ENCODE measurements at regions not wholly inside any gene's neighbourhood (a gene's known extent, or its start where the extent isn't known, plus 50 kb on each side); places are given as distances from the start of the nearest gene placed in this dataset.

DNA sequence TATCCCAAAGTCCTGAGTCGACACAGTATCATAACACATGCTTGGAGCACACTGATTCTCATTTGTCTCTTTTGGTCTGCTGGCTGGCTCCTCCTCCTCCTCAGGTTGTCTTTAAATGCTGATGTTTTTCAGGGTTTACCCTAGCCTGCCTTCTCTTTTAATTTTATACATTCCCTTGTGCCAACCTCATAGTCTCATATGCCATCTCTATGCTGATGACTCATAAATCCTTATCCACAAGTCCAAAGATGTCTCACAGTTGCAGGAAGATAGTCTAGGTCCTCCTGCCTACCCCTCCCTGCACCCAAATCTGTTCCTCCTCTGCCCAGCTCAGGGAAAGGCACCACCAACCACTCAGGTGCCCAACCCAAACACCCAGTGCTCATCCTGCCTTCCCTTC is 108.3 kb downstream of the SIPA1L2 start:
- Histone ChIP-seq H3K27me3 (ENCODE audit: insufficient read depth, low read length) (no peaks in the 10 kb centered on the region), H2AK5ac (ENCODE audit: insufficient read length, low read length) (no peak overlapping the region), H3K9ac (ENCODE audit: extremely low read depth, insufficient read length, low read length) (no peak overlapping the region), H3K14ac (ENCODE audit: insufficient read depth, low read length) (no peak overlapping the region), H4K91ac (ENCODE audit: insufficient read length, low read depth, low read length) (no peak overlapping the region), H3K9me3 (ENCODE audit: control insufficient read depth, low read depth, low read length) (no peaks in the 10 kb centered on the region), H4K8ac (replicated peaks; ENCODE audit: insufficient read length, low read depth, low read length) (no peak overlapping the region), H3K4ac (ENCODE audit: low read depth, low read length) (no peak overlapping the region), H4K5ac (ENCODE audit: insufficient read length, low read depth, low read length) (no peak overlapping the region), H2BK120ac (ENCODE audit: low read depth, low read length, poor library complexity, severe bottlenecking) (no peak overlapping the region), H2BK12ac (ENCODE audit: insufficient read length, low read depth, low read length) (no peak overlapping the region), H2AFZ (ENCODE audit: low read length) (no peak overlapping the region), H3K4me2 (ENCODE audit: insufficient read depth, insufficient read length, low read length) (no peak overlapping the region), H3K4me1 (ENCODE audit: insufficient read depth, low read length) (no peaks in the 10 kb centered on the region; the same call in 1 of the 2 replicates), H3K23me2 (ENCODE audit: insufficient read length, low read depth, low read length, poor library complexity, severe bottlenecking) (no peaks in the 10 kb centered on the region), H3T11ph (ENCODE audit: low read length) (no peak overlapping the region), H3K18ac (ENCODE audit: insufficient read length, low read depth, low read length) (no peak overlapping the region), H3K79me2 (ENCODE audit: insufficient read depth, low read length) (no peaks in the 10 kb centered on the region), H2BK5ac (ENCODE audit: insufficient read length, low read length) (no peak overlapping the region), H4K20me1 (ENCODE audit: control insufficient read depth, insufficient read depth, insufficient read length) (no peaks in the 10 kb centered on the region), H3K79me1 (ENCODE audit: insufficient read depth, low read depth, low read length, poor library complexity, severe bottlenecking) (no peaks in the 10 kb centered on the region), H3K23ac (ENCODE audit: insufficient read length, low read depth, low read length) (no peak overlapping the region), H3K56ac (ENCODE audit: insufficient read length, low read depth, low read length) (no peak overlapping the region), H2BK20ac (ENCODE audit: low read depth, low read length, poor library complexity, severe bottlenecking) (no peak overlapping the region), H3K27ac (ENCODE audit: insufficient read length, low read depth, low read length) (no peak overlapping the region), H2BK15ac (ENCODE audit: low read depth, low read length) (no peak overlapping the region)
- no CpG with 5 or more reads among the region's 1 CpG for WGBS (ENCODE audit: extremely low coverage, insufficient read length, low lambda C conversion rate)
- Mint-ChIP-seq H3K9me3 (no peaks in the 10 kb centered on the region), H3K27ac (no peak overlapping the region), H3K4me3 (no peak overlapping the region), H3K4me1 (peaks cover 9 to 12% of the 10 kb centered on the region in 2 experiments), H3K36me3 (ENCODE audit: insufficient read depth in 1 of 3, low read depth in 3 of 3) (no peaks in the 10 kb centered on the region), H3K27me3 (ENCODE audit: low read depth) (no peaks in the 10 kb centered on the region)
- DNase-seq = no peak
- TF ChIP-seq, protein P1, sequence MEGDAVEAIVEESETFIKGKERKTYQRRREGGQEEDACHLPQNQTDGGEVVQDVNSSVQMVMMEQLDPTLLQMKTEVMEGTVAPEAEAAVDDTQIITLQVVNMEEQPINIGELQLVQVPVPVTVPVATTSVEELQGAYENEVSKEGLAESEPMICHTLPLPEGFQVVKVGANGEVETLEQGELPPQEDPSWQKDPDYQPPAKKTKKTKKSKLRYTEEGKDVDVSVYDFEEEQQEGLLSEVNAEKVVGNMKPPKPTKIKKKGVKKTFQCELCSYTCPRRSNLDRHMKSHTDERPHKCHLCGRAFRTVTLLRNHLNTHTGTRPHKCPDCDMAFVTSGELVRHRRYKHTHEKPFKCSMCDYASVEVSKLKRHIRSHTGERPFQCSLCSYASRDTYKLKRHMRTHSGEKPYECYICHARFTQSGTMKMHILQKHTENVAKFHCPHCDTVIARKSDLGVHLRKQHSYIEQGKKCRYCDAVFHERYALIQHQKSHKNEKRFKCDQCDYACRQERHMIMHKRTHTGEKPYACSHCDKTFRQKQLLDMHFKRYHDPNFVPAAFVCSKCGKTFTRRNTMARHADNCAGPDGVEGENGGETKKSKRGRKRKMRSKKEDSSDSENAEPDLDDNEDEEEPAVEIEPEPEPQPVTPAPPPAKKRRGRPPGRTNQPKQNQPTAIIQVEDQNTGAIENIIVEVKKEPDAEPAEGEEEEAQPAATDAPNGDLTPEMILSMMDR (conservative IDR thresholded peaks at IDR 0.05) = no peak
